GM23248 (cell line): ENCODE measurements at regions not wholly inside any gene's neighbourhood (a gene's known extent, or its start where the extent isn't known, plus 50 kb on each side); places are given as distances from the start of the nearest gene placed in this dataset.

Source experiments
- EZH2 ChIP-seq: fragments of 200-600 bp; sonication (generic); IDR thresholded peaks from 2 replicates; pipeline ENCODE4 v1.6.1; 2018; ENCODE audit warnings: antibody characterized with exemption, mild to moderate bottlenecking; ENCODE audit not compliant: insufficient read depth, poor library complexity, severe bottlenecking
- EZH2phosphoT487 ChIP-seq: fragments of 200-600 bp; sonication (generic); IDR thresholded peaks from 2 replicates; pipeline ENCODE4 v1.6.1; 2018; ENCODE audit warnings: antibody characterized with exemption, moderate library complexity, mild to moderate bottlenecking, low read depth; ENCODE audit not compliant: insufficient read depth

- TF ChIP-seq EZH2 (no peak), EZH2phosphoT487 (no peak)
Measured at GRCh38 chr14:71536015-71536740, 396.1 kb upstream of the RGS6 start.
